Activated CD8-positive, alpha-beta memory T cell treated with anti-CD3 and anti-CD28 coated beads, Interleukin-2, amount 10 ng/mL, durations not matched to agents 7 days and 5 days (primary cell): ENCODE measurements at regions not wholly inside any gene's neighbourhood (a gene's known extent, or its start where the extent isn't known, plus 50 kb on each side); places are given as distances from the start of the nearest gene placed in this dataset.

Experiments used
- ATAC-seq: fragments of 150-1000 bp; cut with Tn5 transposase; one replicate; pipeline ENCODE4 v1.10.0; 2021; ENCODE audit warnings: moderate library complexity
- CTCF ChIA-PET: fragments of 350-600 bp; sonication (Branson Sonifier 250); formaldehyde crosslinking; loops from one replicate; lab custom pipeline; 2021; ENCODE audit warnings: antibody characterized with exemption; lab: Charles Lee
- DNase-seq: peaks from one replicate; pipeline ENCODE4 v3.0.0-alpha.2; 2020
- H3K27ac Mint-ChIP-seq: one replicate; pipeline ENCODE4 v1.8.0; 2021; ENCODE audit warnings: mild to moderate bottlenecking, mixed read lengths
- H3K27me3 Mint-ChIP-seq: one replicate; pipeline ENCODE4 v1.8.0; 2021; ENCODE audit warnings: mixed read lengths
- H3K36me3 Mint-ChIP-seq: one replicate; pipeline ENCODE4 v1.8.0; 2021; ENCODE audit warnings: mild to moderate bottlenecking, mixed read lengths
- H3K4me1 Mint-ChIP-seq: one replicate; pipeline ENCODE4 v1.8.0; 2021; ENCODE audit warnings: mixed read lengths
- H3K4me3 Mint-ChIP-seq: one replicate; pipeline ENCODE4 v1.8.0; 2021; ENCODE audit warnings: mild to moderate bottlenecking, moderate library complexity, mixed read lengths
- H3K9me3 Mint-ChIP-seq: one replicate; pipeline ENCODE4 v1.8.0; 2022; ENCODE audit warnings: low read depth, mixed read lengths

DNA sequence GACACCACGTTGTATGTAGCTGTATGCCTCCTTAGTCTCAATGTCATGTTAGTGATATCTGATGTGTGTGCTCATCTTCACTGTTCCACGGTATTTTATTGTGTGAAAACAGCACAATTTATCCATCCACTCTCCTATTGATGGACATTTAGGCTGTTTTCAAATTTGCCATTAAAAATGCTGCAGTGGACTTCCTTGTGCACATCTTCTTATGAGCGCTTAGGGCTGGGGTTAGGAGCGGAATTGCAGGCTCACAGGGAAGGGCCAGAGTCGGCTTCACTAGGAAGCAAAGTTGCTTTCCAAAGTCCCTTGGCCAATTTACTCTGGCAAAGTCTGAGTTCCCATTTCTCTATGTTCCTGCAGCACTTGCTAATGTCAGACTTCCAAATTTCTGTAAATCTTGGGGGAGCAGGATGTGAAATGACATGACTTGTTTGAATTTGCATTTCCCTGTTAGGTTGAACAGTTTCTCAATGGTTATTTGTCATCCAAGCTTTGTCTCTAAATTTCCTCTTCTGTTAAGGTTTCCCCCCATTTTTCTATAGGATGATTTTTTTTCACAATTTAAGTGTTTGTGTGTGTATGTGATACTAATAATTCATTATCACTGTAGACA lies 75.4 kb downstream of the MYEOV start:
- Mint-ChIP-seq H3K27ac (no peak overlapping the region), H3K36me3 (no peaks in the 10 kb centered on the region), H3K27me3 (peaks cover 6% of the 10 kb centered on the region), H3K4me3 (no peak overlapping the region), H3K4me1 (no peaks in the 10 kb centered on the region), H3K9me3 (no peaks in the 10 kb centered on the region)
- CTCF ChIA-PET = no interaction called here
- DNase-seq (no peak), ATAC-seq (no peak)

DNA sequence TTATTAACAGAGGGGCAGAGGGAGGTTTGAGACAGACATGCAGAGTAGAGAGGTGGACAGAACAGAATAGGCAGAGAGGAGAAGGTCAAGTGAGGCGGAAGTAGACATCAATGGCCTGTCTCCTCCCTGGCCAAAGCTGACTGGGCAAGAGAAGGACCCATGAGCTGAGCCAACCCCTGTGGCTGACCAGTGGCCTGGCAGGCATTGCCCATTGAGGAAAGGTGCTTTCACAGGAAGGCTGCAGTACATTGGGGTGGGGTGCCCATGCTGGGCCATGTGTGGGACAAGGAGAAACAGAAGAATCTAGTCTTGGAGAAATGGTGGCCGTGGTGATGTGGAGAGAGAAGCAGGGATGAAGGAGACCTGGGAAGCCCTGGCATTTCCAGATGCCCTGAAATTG lies 76.0 kb downstream of the MYEOV start:
- CTCF ChIA-PET = no interaction called here
- Mint-ChIP-seq H3K27me3 (peaks cover 3% of the 10 kb centered on the region), H3K27ac (no peak overlapping the region)

DNA sequence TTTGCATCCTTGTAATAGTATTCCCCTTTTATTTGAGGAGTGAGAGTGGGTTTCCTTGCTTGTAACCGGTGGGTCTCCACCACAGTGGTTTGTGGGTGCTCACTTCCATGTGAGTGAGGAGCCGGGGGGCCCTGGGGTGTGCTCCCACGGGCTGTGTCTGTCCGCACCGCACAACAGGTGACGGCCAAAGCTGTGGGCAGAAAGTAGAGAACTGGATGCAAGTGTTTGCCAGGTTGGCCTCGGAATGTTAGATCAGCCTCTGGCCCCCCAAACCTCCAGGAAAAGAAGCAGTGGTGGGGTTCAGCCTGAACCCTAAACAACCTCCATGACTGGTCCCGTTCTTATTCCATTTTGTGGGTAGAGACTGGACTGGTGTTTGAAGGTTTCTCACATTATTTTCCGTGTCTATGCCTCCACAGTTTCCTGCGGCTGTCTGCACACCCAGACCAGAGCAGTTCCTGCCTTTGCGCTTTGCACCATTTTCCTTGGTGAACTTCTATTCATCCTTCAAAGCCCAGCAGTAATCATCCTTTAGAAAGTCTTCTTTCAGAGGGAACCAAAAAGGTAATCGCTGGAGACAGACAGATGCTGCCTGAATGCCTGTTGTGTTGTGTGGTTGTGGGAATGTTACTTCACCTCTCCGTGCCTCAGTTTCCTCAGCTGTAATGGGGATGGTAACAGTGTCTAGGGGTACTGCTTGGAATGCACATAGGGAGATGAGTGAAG lies 77.2 kb downstream of the MYEOV start:
- CTCF ChIA-PET = no interaction called here
- peak; percentile 33 for DNase-seq
- Mint-ChIP-seq H3K36me3 (no peaks in the 10 kb centered on the region), H3K9me3 (no peaks in the 10 kb centered on the region), H3K4me1 (no peaks in the 10 kb centered on the region), H3K27ac (no peak overlapping the region), H3K4me3 (no peak overlapping the region), H3K27me3 (peaks cover 3% of the 10 kb centered on the region)
- no peak for ATAC-seq

More for the DNA sequence above, 76.0 kb downstream of the MYEOV start:
- no peak overlapping the region for H3K4me3 Mint-ChIP-seq
- H3K9me3 Mint-ChIP-seq = no peaks in the 10 kb centered on the region
- ATAC-seq = no peak
- no peaks in the 10 kb centered on the region for H3K36me3 Mint-ChIP-seq
- no peak for DNase-seq
- H3K4me1 Mint-ChIP-seq = no peaks in the 10 kb centered on the region

DNA sequence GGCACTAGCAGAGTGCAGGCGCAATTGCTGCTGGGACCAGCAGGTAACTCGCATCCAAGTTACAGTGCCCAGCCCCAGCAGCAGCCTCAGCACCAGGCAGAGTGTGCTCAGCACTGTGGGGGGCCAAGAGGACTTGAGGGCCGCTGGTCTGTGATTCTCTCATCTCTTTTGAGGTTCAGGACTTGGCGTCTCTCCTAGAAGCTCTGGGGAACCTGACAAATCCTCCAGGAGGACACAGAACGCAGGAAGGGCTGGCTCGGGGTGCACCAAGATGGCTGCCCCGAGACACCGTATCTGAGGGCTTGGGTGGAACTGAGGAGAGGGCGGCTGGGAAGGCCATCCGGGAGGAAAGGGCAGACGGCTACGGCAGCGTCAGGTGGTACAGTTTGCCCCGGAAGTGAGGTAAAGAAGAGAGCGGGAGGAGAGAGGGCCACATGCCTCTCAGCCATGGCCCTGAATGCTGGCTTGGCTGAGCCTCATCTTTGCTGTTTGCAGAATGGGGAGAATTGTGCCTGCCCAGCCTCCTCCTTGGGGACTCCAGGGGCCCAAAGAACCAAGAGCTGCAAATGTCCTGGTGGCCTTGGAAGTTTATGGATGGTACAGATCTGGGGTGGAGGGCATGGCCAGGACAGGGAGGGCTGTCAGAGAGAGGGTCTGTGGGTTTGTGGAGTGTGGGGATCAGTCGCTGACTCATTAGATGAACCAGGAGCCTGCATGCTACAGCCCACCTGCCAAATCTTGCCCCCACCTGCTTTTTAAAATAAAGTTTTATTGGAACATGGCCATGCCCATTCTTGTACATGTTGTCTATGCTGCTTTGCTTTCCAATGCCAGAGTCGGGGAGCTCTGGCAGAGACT lies 78.0 kb downstream of the MYEOV start:
- Mint-ChIP-seq H3K4me3 (no peak overlapping the region), H3K27me3 (peaks cover 3% of the 10 kb centered on the region), H3K36me3 (no peaks in the 10 kb centered on the region), H3K4me1 (no peaks in the 10 kb centered on the region), H3K9me3 (no peaks in the 10 kb centered on the region), H3K27ac (no peak overlapping the region)
- DNase-seq = no peak
- no peak for ATAC-seq
- CTCF ChIA-PET = no interaction called here

DNA sequence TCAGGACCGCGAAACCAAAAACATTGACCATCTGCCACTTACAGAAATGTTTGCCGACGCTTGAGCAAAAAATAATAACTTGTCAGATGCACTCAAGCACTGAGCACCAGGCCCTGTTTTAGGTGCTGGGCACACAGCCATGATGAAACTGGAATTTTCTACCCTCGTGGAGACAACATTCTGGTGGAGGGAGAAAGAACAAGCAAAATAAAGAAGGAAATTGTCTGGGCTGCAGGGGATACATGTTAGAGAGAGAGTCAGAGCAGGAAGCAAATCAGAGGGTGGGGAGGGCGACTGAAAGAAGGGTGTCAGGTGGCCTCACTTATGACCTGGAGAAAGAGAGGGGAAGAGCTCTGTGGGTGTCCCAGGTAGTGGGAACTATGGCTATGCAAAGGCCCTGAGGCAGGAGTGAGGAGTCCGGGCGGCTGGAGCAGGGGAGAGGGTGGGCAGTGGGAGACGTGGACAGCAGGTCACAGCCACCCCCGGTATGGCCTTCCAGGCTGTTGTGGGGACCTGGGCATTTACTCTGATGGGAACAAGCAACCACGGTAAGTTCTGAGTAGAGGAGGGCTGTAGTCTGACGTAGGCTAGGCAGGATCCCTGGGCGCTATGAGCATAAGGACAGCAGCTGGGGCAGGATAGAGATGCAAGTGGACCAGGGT lies 78.8 kb downstream of the MYEOV start:
- no peak overlapping the region for H3K27ac Mint-ChIP-seq

DNA sequence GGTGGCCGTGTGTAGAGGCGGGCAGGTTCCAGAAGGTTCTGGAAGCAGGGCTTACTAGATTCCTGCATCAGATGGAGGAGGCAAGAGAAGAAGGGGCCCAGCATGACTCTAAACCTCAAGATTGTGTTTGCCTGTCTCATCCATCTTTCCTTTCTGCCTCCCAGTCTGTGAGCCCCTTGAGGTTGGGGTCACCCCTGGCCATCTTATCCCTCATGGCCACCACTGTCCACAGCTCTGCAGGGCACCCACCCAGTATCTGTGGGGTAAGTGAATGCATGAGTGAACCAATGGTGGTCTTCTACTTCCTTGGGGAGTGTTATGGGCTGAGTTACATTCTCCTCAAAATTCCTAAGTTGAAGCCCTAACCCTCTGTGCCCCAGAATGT lies 79.3 kb downstream of the MYEOV start:
- no peaks in the 10 kb centered on the region for H3K9me3 Mint-ChIP-seq
- H3K27me3 Mint-ChIP-seq = peaks cover 3% of the 10 kb centered on the region
- ATAC-seq (no peak), DNase-seq (no peak)
- CTCF ChIA-PET = no interaction called here
- H3K4me3 Mint-ChIP-seq = no peak overlapping the region
- no peak overlapping the region for H3K27ac Mint-ChIP-seq
- H3K4me1 Mint-ChIP-seq = no peaks in the 10 kb centered on the region
- no peaks in the 10 kb centered on the region for H3K36me3 Mint-ChIP-seq

More for the DNA sequence above, 78.8 kb downstream of the MYEOV start:
- no peaks in the 10 kb centered on the region for H3K9me3 Mint-ChIP-seq
- H3K36me3 Mint-ChIP-seq = no peaks in the 10 kb centered on the region
- CTCF ChIA-PET = no interaction called here
- no peaks in the 10 kb centered on the region for H3K4me1 Mint-ChIP-seq
- ATAC-seq (no peak), DNase-seq (no peak)
- peaks cover 3% of the 10 kb centered on the region for H3K27me3 Mint-ChIP-seq
- no peak overlapping the region for H3K4me3 Mint-ChIP-seq

DNA sequence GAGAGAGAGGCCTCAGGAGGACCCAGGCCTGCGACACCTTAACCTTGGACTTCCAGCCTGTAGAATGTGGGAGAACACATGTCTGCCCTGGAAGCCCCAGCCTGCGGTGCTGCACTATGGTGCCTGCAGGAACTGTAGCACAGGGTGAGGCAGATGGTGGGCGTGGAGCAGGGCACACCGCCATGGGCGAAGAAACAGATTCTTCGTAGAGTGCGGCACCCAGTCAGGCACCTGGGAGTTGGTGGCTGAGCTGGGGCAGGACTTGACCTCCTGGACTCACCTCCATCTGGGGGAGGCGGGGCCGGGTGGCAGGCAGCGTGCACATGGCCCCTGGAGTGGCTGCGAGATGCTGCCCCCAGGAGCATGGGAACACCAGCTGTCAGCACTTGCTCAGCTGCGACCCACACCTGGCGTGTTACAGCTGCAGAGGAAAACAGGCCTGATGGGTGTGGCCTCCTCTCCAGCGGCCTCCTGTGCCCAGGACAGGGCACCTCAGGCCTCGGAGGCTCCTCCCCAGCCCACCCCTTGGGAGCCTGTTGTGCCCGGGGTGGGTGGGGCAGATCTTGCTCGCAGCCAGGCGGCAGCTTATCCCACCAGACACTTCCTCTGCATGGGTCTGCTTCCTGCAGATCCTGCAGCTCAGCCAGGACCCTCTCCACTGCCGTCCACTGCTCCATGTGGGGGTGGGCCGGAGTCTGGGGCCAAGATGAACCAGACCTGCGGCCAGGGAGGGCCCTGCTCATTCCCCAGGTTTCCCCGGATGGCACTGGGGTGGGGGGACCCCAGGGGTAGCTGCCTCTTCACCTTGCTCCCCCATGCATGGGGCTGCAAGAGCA lies 80.4 kb downstream of the MYEOV start:
- H3K9me3 Mint-ChIP-seq = no peaks in the 10 kb centered on the region
- no peak overlapping the region for H3K4me3 Mint-ChIP-seq
- CTCF ChIA-PET = no interaction called here
- DNase-seq (no peak), ATAC-seq (no peak)
- H3K4me1 Mint-ChIP-seq = no peaks in the 10 kb centered on the region
- H3K36me3 Mint-ChIP-seq = no peaks in the 10 kb centered on the region
- no peak overlapping the region for H3K27ac Mint-ChIP-seq
- no peaks in the 10 kb centered on the region for H3K27me3 Mint-ChIP-seq

DNA sequence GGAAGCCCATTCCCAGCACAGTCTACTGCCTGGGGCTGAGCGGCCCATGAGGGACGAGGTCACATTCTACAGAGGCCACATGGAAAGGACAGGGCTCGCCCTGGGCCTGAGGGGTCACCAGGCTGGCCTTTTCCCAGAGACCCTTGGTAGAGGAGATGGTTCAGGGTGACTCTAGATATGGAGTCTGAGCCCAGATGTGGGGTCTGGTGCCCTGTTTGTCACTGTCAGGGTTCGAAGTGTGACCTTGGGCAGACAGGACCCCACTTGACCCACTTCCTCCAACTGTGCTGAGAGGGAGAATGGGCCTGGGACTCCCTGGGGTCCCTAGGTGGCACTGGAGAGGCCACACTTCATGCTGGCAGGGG lies 81.0 kb downstream of the MYEOV start:
- CTCF ChIA-PET = no interaction called here
- Mint-ChIP-seq H3K4me3 (no peak overlapping the region), H3K36me3 (no peaks in the 10 kb centered on the region), H3K27me3 (no peaks in the 10 kb centered on the region), H3K9me3 (no peaks in the 10 kb centered on the region), H3K4me1 (no peaks in the 10 kb centered on the region), H3K27ac (no peak overlapping the region)
- DNase-seq (no peak), ATAC-seq (no peak)

DNA sequence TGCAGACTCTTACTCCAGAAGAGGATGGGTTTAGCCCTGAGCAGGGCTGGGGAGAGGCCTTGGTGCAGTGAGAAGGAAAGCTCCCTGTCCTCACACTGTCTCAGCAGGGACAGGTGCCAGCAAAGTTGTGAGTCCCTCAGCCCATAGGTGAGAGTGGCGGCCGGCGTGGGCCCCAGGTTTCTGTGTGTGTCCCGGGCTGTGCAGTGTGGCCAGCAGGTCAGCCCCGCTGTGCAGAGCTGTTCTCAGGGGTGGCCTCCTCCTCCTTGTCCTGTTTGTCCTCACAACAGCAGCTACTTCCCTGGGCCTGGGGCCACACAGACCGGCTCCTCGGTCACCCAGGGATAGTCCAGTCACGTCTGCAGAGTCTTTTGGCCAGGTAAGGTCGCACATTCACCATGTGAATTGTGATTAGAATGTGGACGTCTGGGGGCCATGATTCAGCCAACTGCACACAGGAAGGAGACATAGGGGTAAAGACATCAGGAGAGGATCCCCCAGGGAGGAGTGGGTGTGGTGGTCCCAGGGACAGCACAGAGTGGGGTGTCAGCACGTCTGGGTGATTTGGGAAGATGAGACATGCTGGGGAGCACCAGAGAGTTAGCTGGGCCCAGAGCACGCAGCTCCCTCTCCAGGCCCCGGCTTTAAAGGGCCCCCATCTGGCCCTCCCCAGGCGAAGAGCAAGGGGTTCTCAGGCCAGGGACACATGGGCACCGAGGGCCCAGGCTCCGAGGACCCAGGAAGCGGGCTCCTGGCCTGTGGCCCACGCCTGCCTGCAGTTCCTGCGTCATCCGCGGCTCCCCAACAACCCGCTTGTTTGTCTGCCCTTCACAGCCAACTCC lies 81.6 kb downstream of the MYEOV start:
- no peaks in the 10 kb centered on the region for H3K4me1 Mint-ChIP-seq
- ATAC-seq = no peak
- no peak for DNase-seq
- CTCF ChIA-PET = no interaction called here
- H3K36me3 Mint-ChIP-seq = no peaks in the 10 kb centered on the region
- no peaks in the 10 kb centered on the region for H3K27me3 Mint-ChIP-seq
- no peak overlapping the region for H3K4me3 Mint-ChIP-seq
- no peak overlapping the region for H3K27ac Mint-ChIP-seq
- H3K9me3 Mint-ChIP-seq = no peaks in the 10 kb centered on the region

DNA sequence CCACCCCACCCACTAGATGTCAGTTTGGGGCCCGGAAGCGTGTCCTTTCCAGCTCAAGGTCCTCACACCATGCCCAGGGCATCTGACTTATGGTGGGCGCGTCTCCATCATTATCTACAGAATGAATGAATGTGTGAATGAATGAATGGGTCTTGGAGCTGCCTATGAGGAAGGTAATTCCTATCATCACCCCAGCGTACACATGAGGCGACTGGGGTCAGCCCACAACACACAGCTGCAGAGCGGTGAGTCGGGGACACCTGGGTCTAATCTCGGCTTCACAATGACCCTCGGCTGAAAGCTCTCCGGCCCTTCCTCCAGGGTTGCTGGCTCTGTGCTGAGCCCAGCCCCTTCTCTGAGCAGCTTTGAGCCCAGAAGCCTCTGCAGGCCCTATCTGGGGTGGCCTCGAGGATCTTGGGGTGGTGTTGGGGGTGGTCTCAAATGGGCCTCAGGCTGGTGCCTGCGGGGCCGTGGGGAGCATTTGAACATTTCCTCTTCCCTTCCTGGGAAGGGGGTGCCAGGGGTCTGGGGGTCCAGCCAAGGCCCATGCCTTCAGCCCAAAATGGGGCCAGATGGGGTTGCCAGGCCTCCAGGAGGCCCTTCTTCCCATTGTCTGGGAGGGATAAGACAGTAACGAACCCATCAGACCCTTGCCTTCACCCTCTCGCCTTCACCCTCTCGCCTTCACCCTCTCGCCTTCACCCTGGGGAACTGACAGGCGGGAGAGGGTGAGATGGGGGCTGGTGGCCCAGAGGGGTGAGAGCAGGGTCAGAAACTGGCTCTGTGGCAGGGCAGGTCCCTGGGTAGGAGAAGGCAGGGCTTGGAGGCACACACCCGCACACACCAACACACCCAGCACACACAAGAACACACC lies 82.4 kb downstream of the MYEOV start:
- DNase-seq (no peak), ATAC-seq (no peak)
- Mint-ChIP-seq H3K27ac (no peak overlapping the region), H3K27me3 (no peaks in the 10 kb centered on the region), H3K4me1 (no peaks in the 10 kb centered on the region), H3K9me3 (no peaks in the 10 kb centered on the region), H3K36me3 (no peaks in the 10 kb centered on the region), H3K4me3 (no peak overlapping the region)
- CTCF ChIA-PET = interaction anchor here (0.5 kb wide), 1 partner anchor 533 kb away, joined by 3 read pairs; no protein-coding TSS in a partner anchor

DNA sequence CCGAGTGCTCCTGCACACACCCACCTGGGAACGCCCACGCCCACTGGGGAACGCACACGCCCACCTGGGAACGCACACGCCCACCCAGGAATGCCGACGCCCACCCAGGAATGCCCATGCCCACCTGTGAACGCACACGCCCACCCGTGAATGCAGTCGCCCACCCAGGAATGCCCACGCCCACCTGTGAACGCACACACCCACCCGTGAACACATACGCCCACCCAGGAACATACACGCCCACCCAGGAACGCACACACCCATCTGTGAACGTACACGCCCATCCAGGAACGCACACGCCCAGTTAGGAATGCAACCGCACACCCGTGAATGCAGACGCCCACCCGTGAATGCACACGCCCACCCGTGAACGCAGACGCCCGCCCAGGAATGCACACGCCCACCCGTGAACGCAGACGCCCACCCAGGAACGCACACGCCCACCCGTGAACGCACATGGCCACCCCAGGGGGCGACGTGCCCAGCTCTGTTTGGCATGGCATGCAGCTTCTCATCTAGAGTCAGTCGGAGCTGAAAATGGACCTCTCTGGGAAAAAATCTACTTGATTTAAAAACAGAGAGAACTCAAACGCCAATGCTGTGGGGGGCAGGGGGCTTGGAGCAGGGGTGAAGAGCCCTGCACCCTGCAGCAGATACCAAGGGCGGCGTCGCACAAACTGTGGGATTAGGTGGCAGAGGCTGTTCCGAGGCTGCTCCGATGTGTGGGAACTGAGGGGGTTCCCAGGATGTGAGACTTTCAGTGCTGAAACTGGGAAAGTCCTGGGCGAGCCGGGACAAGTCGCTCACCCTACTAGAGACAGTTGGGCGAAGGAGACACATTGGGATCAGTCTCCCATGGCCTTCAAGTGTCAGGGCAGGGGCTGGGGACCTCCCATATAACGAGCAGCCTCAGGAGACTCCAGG lies 83.3 kb downstream of the MYEOV start:
- DNase-seq (no peak), ATAC-seq (no peak)
- Mint-ChIP-seq H3K27me3 (no peaks in the 10 kb centered on the region), H3K9me3 (no peaks in the 10 kb centered on the region), H3K36me3 (no peaks in the 10 kb centered on the region), H3K4me3 (no peak overlapping the region), H3K4me1 (no peaks in the 10 kb centered on the region), H3K27ac (no peak overlapping the region)
- CTCF ChIA-PET = no interaction called here
